ENCODE measurements at regions not wholly inside any gene's neighbourhood (a gene's known extent, or its start where the extent isn't known, plus 50 kb on each side); places are given as distances from the start of the nearest gene placed in this dataset.
"Not testable (repeated sequence)": the region's sequence is repeated elsewhere in the genome, so short reads cannot be mapped to it uniquely, and the experiment has no call there.

GRCh38 chr20:20788308-20788707 lies 75.9 kb upstream of the RALGAPA2 start:
- FAIRE-seq: no peak

- no peak for FAIRE-seq
Measured at GRCh38 chr20:20786428-20786827, 74.0 kb upstream of the RALGAPA2 start.

GRCh38 chr20:20785226-20785625 lies 72.8 kb upstream of the RALGAPA2 start:
- no peak for FAIRE-seq

- not testable (repeated sequence) for FAIRE-seq
Measured at GRCh38 chr20:20784450-20784849, 72.0 kb upstream of the RALGAPA2 start.

- FAIRE-seq: no peak
Measured at GRCh38 chr20:20783450-20783849, 71.0 kb upstream of the RALGAPA2 start.

GRCh38 chr20:20782755-20783154 lies 70.3 kb upstream of the RALGAPA2 start:
- no peak for FAIRE-seq

- no peak for FAIRE-seq
Measured at GRCh38 chr20:20782231-20782630, 69.8 kb upstream of the RALGAPA2 start.

- FAIRE-seq: no peak
Measured at GRCh38 chr20:20781029-20781428, 68.6 kb upstream of the RALGAPA2 start.

GRCh38 chr20:20780127-20780824 lies 67.8 kb upstream of the RALGAPA2 start:
- FAIRE-seq: no peak

- FAIRE-seq: no peak
Measured at GRCh38 chr20:20778676-20779075, 66.2 kb upstream of the RALGAPA2 start.

- no peak for FAIRE-seq
Measured at GRCh38 chr20:20772497-20773085, 60.1 kb upstream of the RALGAPA2 start.

- no peak for FAIRE-seq
Measured at GRCh38 chr20:20768202-20768815, 55.9 kb upstream of the RALGAPA2 start.

GRCh38 chr20:20765696-20766365 lies 53.4 kb upstream of the RALGAPA2 start:
- no peak for FAIRE-seq

GRCh38 chr20:20763650-20764049 lies 51.2 kb upstream of the RALGAPA2 start:
- FAIRE-seq: no peak

Data from endometrium (tissue), 2 donors.